HL-60 (cell line): ENCODE measurements at regions not wholly inside any gene's neighbourhood (a gene's known extent, or its start where the extent isn't known, plus 50 kb on each side); places are given as distances from the start of the nearest gene placed in this dataset.

Experiments used
- POLR2AphosphoS5 ChIP-seq: IDR thresholded peaks from 2 replicates; pipeline ENCODE4 v1.6.1; 2012; ENCODE audit warnings: low read depth
- TF ChIP-seq, protein P1 (sequence below): IDR thresholded peaks from one replicate; pipeline ENCODE4 v1.5.1; 2011; ENCODE audit warnings: low read length, control low read depth, inconsistent platforms; ENCODE audit not compliant: insufficient read depth
- TF ChIP-seq, protein P2 (sequence below): IDR thresholded peaks from 2 replicates; pipeline ENCODE4 v1.6.1; 2012; ENCODE audit warnings: low read depth; ENCODE audit not compliant: insufficient replicate concordance

DNA sequence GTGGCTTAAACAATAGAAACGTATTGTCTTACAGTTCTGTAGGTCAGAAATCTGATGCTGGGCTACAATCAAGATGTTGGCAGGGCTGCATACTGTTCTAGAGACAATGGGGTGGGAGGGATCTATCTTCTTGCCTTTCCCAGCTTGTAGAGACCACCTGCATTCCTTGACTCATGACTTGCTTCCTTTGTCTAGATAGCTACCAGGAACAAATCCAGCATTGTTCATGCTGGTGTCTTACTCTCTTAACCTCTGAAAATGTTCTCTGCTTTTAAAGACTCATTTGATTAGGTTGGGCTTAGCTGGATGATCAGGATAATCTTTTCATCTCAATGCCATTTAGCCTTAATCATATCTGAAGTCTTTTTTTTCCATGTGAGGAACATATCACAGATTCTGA is 169.0 kb downstream of the ZNF330 start:
- TF ChIP-seq, protein P1, sequence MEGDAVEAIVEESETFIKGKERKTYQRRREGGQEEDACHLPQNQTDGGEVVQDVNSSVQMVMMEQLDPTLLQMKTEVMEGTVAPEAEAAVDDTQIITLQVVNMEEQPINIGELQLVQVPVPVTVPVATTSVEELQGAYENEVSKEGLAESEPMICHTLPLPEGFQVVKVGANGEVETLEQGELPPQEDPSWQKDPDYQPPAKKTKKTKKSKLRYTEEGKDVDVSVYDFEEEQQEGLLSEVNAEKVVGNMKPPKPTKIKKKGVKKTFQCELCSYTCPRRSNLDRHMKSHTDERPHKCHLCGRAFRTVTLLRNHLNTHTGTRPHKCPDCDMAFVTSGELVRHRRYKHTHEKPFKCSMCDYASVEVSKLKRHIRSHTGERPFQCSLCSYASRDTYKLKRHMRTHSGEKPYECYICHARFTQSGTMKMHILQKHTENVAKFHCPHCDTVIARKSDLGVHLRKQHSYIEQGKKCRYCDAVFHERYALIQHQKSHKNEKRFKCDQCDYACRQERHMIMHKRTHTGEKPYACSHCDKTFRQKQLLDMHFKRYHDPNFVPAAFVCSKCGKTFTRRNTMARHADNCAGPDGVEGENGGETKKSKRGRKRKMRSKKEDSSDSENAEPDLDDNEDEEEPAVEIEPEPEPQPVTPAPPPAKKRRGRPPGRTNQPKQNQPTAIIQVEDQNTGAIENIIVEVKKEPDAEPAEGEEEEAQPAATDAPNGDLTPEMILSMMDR: no peak
- TF ChIP-seq POLR2AphosphoS5: no peak
- TF ChIP-seq, protein P2, sequence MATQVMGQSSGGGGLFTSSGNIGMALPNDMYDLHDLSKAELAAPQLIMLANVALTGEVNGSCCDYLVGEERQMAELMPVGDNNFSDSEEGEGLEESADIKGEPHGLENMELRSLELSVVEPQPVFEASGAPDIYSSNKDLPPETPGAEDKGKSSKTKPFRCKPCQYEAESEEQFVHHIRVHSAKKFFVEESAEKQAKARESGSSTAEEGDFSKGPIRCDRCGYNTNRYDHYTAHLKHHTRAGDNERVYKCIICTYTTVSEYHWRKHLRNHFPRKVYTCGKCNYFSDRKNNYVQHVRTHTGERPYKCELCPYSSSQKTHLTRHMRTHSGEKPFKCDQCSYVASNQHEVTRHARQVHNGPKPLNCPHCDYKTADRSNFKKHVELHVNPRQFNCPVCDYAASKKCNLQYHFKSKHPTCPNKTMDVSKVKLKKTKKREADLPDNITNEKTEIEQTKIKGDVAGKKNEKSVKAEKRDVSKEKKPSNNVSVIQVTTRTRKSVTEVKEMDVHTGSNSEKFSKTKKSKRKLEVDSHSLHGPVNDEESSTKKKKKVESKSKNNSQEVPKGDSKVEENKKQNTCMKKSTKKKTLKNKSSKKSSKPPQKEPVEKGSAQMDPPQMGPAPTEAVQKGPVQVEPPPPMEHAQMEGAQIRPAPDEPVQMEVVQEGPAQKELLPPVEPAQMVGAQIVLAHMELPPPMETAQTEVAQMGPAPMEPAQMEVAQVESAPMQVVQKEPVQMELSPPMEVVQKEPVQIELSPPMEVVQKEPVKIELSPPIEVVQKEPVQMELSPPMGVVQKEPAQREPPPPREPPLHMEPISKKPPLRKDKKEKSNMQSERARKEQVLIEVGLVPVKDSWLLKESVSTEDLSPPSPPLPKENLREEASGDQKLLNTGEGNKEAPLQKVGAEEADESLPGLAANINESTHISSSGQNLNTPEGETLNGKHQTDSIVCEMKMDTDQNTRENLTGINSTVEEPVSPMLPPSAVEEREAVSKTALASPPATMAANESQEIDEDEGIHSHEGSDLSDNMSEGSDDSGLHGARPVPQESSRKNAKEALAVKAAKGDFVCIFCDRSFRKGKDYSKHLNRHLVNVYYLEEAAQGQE: no peak
